ENCODE measurements at regions not wholly inside any gene's neighbourhood (a gene's known extent, or its start where the extent isn't known, plus 50 kb on each side); places are given as distances from the start of the nearest gene placed in this dataset.

- no peak for TF ChIP-seq POLR2AphosphoS5 (IDR thresholded peaks at IDR 0.05)
- TF ChIP-seq, protein P1, sequence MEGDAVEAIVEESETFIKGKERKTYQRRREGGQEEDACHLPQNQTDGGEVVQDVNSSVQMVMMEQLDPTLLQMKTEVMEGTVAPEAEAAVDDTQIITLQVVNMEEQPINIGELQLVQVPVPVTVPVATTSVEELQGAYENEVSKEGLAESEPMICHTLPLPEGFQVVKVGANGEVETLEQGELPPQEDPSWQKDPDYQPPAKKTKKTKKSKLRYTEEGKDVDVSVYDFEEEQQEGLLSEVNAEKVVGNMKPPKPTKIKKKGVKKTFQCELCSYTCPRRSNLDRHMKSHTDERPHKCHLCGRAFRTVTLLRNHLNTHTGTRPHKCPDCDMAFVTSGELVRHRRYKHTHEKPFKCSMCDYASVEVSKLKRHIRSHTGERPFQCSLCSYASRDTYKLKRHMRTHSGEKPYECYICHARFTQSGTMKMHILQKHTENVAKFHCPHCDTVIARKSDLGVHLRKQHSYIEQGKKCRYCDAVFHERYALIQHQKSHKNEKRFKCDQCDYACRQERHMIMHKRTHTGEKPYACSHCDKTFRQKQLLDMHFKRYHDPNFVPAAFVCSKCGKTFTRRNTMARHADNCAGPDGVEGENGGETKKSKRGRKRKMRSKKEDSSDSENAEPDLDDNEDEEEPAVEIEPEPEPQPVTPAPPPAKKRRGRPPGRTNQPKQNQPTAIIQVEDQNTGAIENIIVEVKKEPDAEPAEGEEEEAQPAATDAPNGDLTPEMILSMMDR (IDR thresholded peaks at IDR 0.05) = no peak
- no peak for TF ChIP-seq EP300 (IDR thresholded peaks at IDR 0.05; ENCODE audit: low read depth)
- TF ChIP-seq POLR2A (IDR thresholded peaks at IDR 0.05) = no peak
- peak; percentile 10 for DNase-seq
- no peak overlapping the region for H3K27ac ChIP-seq
Observed at GRCh38 chr6:105954148-105954547, 132.0 kb upstream of the PRDM1 start.

DNA sequence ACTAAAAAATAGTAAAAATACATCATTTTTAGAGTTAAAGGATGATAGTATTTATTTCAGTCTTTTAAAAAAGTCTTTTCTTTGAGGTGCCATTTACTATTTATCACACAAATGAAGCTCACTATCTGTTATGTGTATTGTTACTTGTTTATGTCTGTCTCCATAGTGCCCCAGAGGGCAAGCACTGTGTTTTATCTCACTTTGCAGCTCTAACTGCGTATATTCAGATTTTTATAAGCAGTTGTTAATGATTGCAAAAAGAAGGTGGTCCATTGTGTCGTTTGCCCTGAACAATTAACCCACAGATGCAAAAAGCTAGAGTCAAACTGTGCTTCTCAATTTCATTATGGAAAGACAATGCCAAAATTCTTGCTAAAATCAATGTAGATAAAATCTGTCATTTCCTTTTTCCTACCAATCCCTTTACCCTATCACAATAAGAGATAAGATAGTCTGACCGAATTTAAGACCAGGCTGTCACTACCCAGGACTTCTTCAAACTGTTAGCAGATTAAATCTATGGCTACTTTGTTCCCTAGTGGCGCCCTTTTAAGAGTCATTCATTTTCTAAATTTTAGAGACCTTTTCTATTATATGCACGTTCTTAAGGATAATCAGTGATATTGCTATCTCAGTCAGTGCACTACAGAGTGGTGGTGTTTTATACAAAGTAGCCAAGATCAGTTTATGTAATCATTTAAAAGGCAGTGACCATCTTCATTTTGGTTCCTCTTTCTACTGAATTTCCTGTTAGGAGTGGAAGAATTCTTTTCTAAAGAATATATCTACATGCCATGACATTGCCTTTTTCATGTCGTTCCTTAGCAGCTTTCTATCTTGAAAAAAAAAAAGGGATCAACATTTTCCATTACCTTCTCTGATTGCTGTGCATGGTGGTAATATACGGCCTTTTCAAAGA lies 133.1 kb upstream of the PRDM1 start:
- 57 to 58% methylated on average over 7 of the region's 7 CpGs for WGBS, 2 donors (ENCODE audit: low coverage in 1 of 2)
- H3K27ac ChIP-seq = no peak overlapping the region
- no peak for DNase-seq
- TF ChIP-seq POLR2AphosphoS5 (IDR thresholded peaks at IDR 0.05) = no peak
- no peak for TF ChIP-seq POLR2A (IDR thresholded peaks at IDR 0.05)
- TF ChIP-seq EP300 (IDR thresholded peaks at IDR 0.05; ENCODE audit: low read depth) = no peak
- TF ChIP-seq, protein P1 (IDR thresholded peaks at IDR 0.05) = no peak
- no peak overlapping the region for H3K4me3 ChIP-seq
- no peaks in the 10 kb centered on the region for H3K27me3 ChIP-seq
- in situ Hi-C loops (cut with MboI; ENCODE audit: low pct_ligation_motif_present in 1 of 4, low pct_unique_long_range_greater_than_20kb in 1 of 4, low sequenced_read_pairs in 3 of 4) (no loop called here), intact Hi-C loops (cut with DNase I; ENCODE audit: low total_unique reads) (no loop called here)
- H3K36me3 ChIP-seq = no peaks in the 10 kb centered on the region
- no peaks in the 10 kb centered on the region for H3K9me3 ChIP-seq
- H3K4me1 ChIP-seq = no peaks in the 10 kb centered on the region

More at GRCh38 chr6:105954148-105954547, 132.0 kb upstream of the PRDM1 start:
- Histone ChIP-seq H3K36me3 (no peaks in the 10 kb centered on the region), H3K9me3 (no peaks in the 10 kb centered on the region), H3K4me3 (no peak overlapping the region), H3K4me1 (no peaks in the 10 kb centered on the region), H3K27me3 (no peaks in the 10 kb centered on the region)
- intact Hi-C loops (cut with DNase I; ENCODE audit: low total_unique reads) (no loop called here), in situ Hi-C loops (cut with MboI; ENCODE audit: low pct_ligation_motif_present in 1 of 4, low pct_unique_long_range_greater_than_20kb in 1 of 4, low sequenced_read_pairs in 3 of 4) (no loop called here)
- WGBS, 2 donors (ENCODE audit: low coverage in 1 of 2) = 50 to 59% methylated on average over 4 of the region's 4 CpGs

GRCh38 chr6:105952326-105952725 lies 133.8 kb upstream of the PRDM1 start:
- no peak for DNase-seq
- Histone ChIP-seq H3K27me3 (no peaks in the 10 kb centered on the region), H3K4me3 (no peak overlapping the region), H3K9me3 (no peaks in the 10 kb centered on the region), H3K27ac (no peak overlapping the region), H3K4me1 (no peaks in the 10 kb centered on the region), H3K36me3 (no peaks in the 10 kb centered on the region)
- in situ Hi-C loops (cut with MboI; ENCODE audit: low pct_ligation_motif_present in 1 of 4, low pct_unique_long_range_greater_than_20kb in 1 of 4, low sequenced_read_pairs in 3 of 4) = no loop called here
- WGBS, 2 donors (ENCODE audit: low coverage in 1 of 2) = 75 to 85% methylated on average over 2 to 3 of the region's 3 CpGs
- TF ChIP-seq POLR2AphosphoS5 (IDR thresholded peaks at IDR 0.05) = no peak
- intact Hi-C loops (cut with DNase I; ENCODE audit: low total_unique reads) = no loop called here

DNA sequence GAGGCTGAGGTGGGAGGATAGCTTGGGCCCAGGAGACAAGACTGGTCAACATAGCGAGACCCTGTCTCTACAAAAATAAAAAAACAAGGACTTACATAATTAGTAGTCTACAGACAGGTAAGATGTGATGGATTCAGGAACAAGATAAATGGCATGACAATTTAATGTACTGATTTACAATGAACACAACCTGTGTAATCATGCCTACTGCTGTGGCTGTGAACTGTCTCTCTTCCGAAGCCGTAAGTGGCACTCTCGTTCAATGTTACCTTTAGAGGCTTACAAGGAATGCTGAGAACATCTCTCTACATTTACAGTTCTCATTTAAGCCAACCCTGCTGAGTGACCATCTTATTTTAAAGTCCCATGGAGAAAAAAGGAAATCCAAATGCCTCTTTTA lies 134.8 kb upstream of the PRDM1 start:
- WGBS, 2 donors (ENCODE audit: low coverage in 1 of 2) = 93 to 95% methylated on average over 3 to 4 of the region's 4 CpGs
- TF ChIP-seq POLR2AphosphoS5 (IDR thresholded peaks at IDR 0.05) = no peak
- no peak for TF ChIP-seq EP300 (IDR thresholded peaks at IDR 0.05; ENCODE audit: low read depth)
- no peak overlapping the region for H3K4me3 ChIP-seq
- no peaks in the 10 kb centered on the region for H3K36me3 ChIP-seq
- in situ Hi-C loops (cut with MboI; ENCODE audit: low pct_ligation_motif_present in 1 of 4, low pct_unique_long_range_greater_than_20kb in 1 of 4, low sequenced_read_pairs in 3 of 4) (no loop called here), intact Hi-C loops (cut with DNase I; ENCODE audit: low total_unique reads) (no loop called here)
- no peak for DNase-seq
- no peaks in the 10 kb centered on the region for H3K4me1 ChIP-seq
- no peaks in the 10 kb centered on the region for H3K27me3 ChIP-seq
- H3K27ac ChIP-seq = no peak overlapping the region
- no peaks in the 10 kb centered on the region for H3K9me3 ChIP-seq

- Histone ChIP-seq H3K27ac (no peak overlapping the region), H3K4me3 (no peak overlapping the region), H3K27me3 (no peaks in the 10 kb centered on the region), H3K4me1 (no peaks in the 10 kb centered on the region), H3K36me3 (no peaks in the 10 kb centered on the region), H3K9me3 (no peaks in the 10 kb centered on the region)
- 60 to 74% methylated on average over 2 of the region's 2 CpGs for WGBS, 2 donors (ENCODE audit: low coverage in 1 of 2)
- DNase-seq = no peak
- no peak for TF ChIP-seq POLR2A (IDR thresholded peaks at IDR 0.05)
- no peak for TF ChIP-seq EP300 (IDR thresholded peaks at IDR 0.05; ENCODE audit: low read depth)
- TF ChIP-seq POLR2AphosphoS5 (IDR thresholded peaks at IDR 0.05) = no peak
- TF ChIP-seq, protein P1 (IDR thresholded peaks at IDR 0.05) = no peak
- in situ Hi-C loops (cut with MboI; ENCODE audit: low pct_ligation_motif_present in 1 of 4, low pct_unique_long_range_greater_than_20kb in 1 of 4, low sequenced_read_pairs in 3 of 4) = no loop called here
- intact Hi-C loops (cut with DNase I; ENCODE audit: low total_unique reads) = no loop called here
Observed at GRCh38 chr6:105949869-105950268, 136.3 kb upstream of the PRDM1 start.

All from transverse colon (tissue), 4 donors.